Endothelial cell of umbilical vein (primary cell): ENCODE measurements at regions not wholly inside any gene's neighbourhood (a gene's known extent, or its start where the extent isn't known, plus 50 kb on each side); places are given as distances from the start of the nearest gene placed in this dataset.

Experiments
- BruUV-seq: library from RNA; stranded (reverse); fragments of 400-500 nt; replicated peaks from 2 replicates; lab custom pipeline; 2021; lab: Mats Ljungman, UMichigan
- CTCF ChIA-PET: fragments of 300-600, 350-600 bp; sonication (Branson Sonifier 250); formaldehyde crosslinking; loops from one replicate; lab custom pipeline; 2021; ENCODE audit warnings: antibody characterized with exemption, inconsistent platforms; lab: Charles Lee
- POLR2A ChIA-PET: fragments of 300-600, 350-600 bp; sonication (Branson Sonifier 250); formaldehyde crosslinking; loops from one replicate; lab custom pipeline; 2021; ENCODE audit warnings: antibody characterized with exemption, inconsistent platforms; lab: Charles Lee
- DNase-seq: peaks from one replicate; pipeline ENCODE4 v3.0.0-alpha.2; 2011; ENCODE audit warnings: low read depth, low spot score
- FAIRE-seq: peaks from 2 replicates; lab custom pipeline; 2011; peaks lifted over from hg19 to GRCh38; lab: Jason Lieb, UNC
- H2AFZ ChIP-seq: 2 replicates; pipeline ENCODE4 v1.6.0; 2012; ENCODE audit warnings: low read depth, low read length, control low read depth, inconsistent platforms
- H3K27ac ChIP-seq: 2 replicates; pipeline ENCODE4 v1.5.1; 2011; ENCODE audit warnings: low read depth, mild to moderate bottlenecking, control low read depth, low read length, moderate library complexity; ENCODE audit not compliant: insufficient read depth
- H3K27me3 ChIP-seq, 2 experiments: 2 replicates each; pipeline versions ENCODE4 v1.6.0 to v1.6.1; 2011; ENCODE audit warnings: low read length in 2 of 2, mixed read lengths in 1 of 2; ENCODE audit not compliant: control insufficient read depth in 2 of 2, insufficient read depth in 2 of 2
- H3K36me3 ChIP-seq, 2 experiments: 2 replicates in 1 of 2; 3 replicates in 1 of 2; pipeline ENCODE4 v1.5.1; 2011; ENCODE audit warnings: low read length in 2 of 2, mild to moderate bottlenecking in 1 of 2, moderate library complexity in 1 of 2; ENCODE audit not compliant: control insufficient read depth in 2 of 2, insufficient read depth in 2 of 2; ENCODE audit errors: extremely low read depth in 1 of 2
- H3K4me1 ChIP-seq: 3 replicates; pipeline ENCODE4 v1.5.1; 2011; ENCODE audit warnings: mild to moderate bottlenecking, low read length; ENCODE audit not compliant: control insufficient read depth, insufficient read depth; ENCODE audit errors: extremely low read depth
- H3K4me2 ChIP-seq: 2 replicates; pipeline ENCODE4 v1.6.1; 2011; ENCODE audit warnings: low read length, control low read depth, mixed read lengths; ENCODE audit not compliant: insufficient read depth
- H3K4me3 ChIP-seq, 3 experiments: fragments of 200-600 bp in 1 of 3; sonication (generic), shearing (Covaris generic) in 1 of 3; replicated peaks in 1 of 3; 2 replicates each; pipeline ENCODE4 v1.5.1; 2011 to 2016; ENCODE audit warnings: control low read depth in 3 of 3, low read length in 3 of 3, mild to moderate bottlenecking in 2 of 3, inconsistent platforms in 1 of 3, low read depth in 1 of 3, moderate library complexity in 1 of 3; ENCODE audit not compliant: insufficient read depth in 1 of 3
- H3K79me2 ChIP-seq: 2 replicates; pipeline ENCODE4 v1.6.0; 2012; ENCODE audit warnings: low read length, inconsistent platforms; ENCODE audit not compliant: control insufficient read depth, insufficient read depth
- H3K9ac ChIP-seq: replicated peaks from 2 replicates; pipeline ENCODE3; 2011; ENCODE audit warnings: low read length, control low read depth; ENCODE audit not compliant: insufficient read depth; ENCODE audit errors: extremely low read depth
- H3K9me1 ChIP-seq: replicated peaks from 3 replicates; pipeline ENCODE4 v1.6.0; 2011; ENCODE audit warnings: mild to moderate bottlenecking, low read length; ENCODE audit not compliant: control insufficient read depth, insufficient read depth; ENCODE audit errors: extremely low read depth
- H3K9me3 ChIP-seq: replicated peaks from 2 replicates; pipeline ENCODE4 v1.5.1; 2012; ENCODE audit warnings: low read length, inconsistent platforms; ENCODE audit not compliant: control insufficient read depth, insufficient read depth
- H4K20me1 ChIP-seq: replicated peaks from 2 replicates; pipeline ENCODE3; 2011; ENCODE audit warnings: mild to moderate bottlenecking, low read length; ENCODE audit not compliant: control insufficient read depth, insufficient read depth; ENCODE audit errors: extremely low read depth
- CTCF ChIP-seq, 2 donors: IDR thresholded peaks; 1 replicate in 1 of 2; 2 replicates in 1 of 2; pipeline ENCODE4 v1.5.1; 2011; ENCODE audit warnings: low read length in 2 of 2, mild to moderate bottlenecking in 2 of 2, moderate library complexity in 2 of 2, control low read depth in 1 of 2, inconsistent platforms in 1 of 2, low read depth in 1 of 2; ENCODE audit not compliant: insufficient read depth in 1 of 2; ENCODE audit errors: extremely low read depth in 1 of 2
- EZH2 ChIP-seq: IDR thresholded peaks from 2 replicates; pipeline ENCODE4 v1.6.1; 2012; ENCODE audit warnings: borderline replicate concordance, low read depth, mild to moderate bottlenecking, moderate library complexity, low read length, inconsistent platforms; ENCODE audit not compliant: severe bottlenecking
- FOS ChIP-seq: IDR thresholded peaks from 2 replicates; pipeline ENCODE4 v1.6.1; 2011; ENCODE audit warnings: mild to moderate bottlenecking, low read length, moderate library complexity, borderline replicate concordance; ENCODE audit not compliant: insufficient read depth
- GATA2 ChIP-seq: IDR thresholded peaks from 2 replicates; pipeline ENCODE4 v1.7.0; 2011; ENCODE audit warnings: low read depth, mild to moderate bottlenecking, moderate library complexity, mixed read lengths, low read length; ENCODE audit not compliant: insufficient read length, insufficient read depth
- JUN ChIP-seq: IDR thresholded peaks from 2 replicates; pipeline ENCODE4 v1.6.1; 2011; ENCODE audit warnings: borderline replicate concordance, low read depth; ENCODE audit not compliant: insufficient read length, insufficient read depth
- MAX ChIP-seq: IDR thresholded peaks from 2 replicates; pipeline ENCODE4 v1.6.1; 2011; ENCODE audit not compliant: insufficient read depth, insufficient read length
- MYC ChIP-seq: IDR thresholded peaks from one replicate; pipeline ENCODE4 v1.6.1; 2011; ENCODE audit warnings: mild to moderate bottlenecking, low read depth, low read length
- POLR2A ChIP-seq: IDR thresholded peaks from 2 replicates; pipeline ENCODE4 v1.6.1; 2012; ENCODE audit warnings: low read depth, mild to moderate bottlenecking, control low read depth, low read length
- POLR2AphosphoS5 ChIP-seq: IDR thresholded peaks from 2 replicates; pipeline ENCODE4 v1.6.1; 2012; ENCODE audit warnings: low read depth, mild to moderate bottlenecking, control low read depth, low read length, moderate library complexity; ENCODE audit not compliant: insufficient read depth
- dilution Hi-C: fragments of 300-500 bp; cut with MboI; formaldehyde crosslinking; loops from one replicate; pipeline ENCODE4 v1.15.0; 2019; ENCODE audit warnings: low sequenced_read_pairs; ENCODE audit not compliant: extremely low pct_ligation_motif_present
- intact Hi-C: fragments of 100-400 bp; cut with micrococcal nuclease; formaldehyde crosslinking; loops from one replicate; pipeline ENCODE4 v1.10.0; 2022

GRCh38 chr1:47683401-47683800 lies 245.6 kb downstream of the FOXD2 start:
- ChIA-PET POLR2A (no interaction called here), CTCF (interaction anchor here (1.5 kb wide), 1 partner anchor 43 kb away, joined by 5 read pairs; no protein-coding TSS in a partner anchor)
- no peak overlapping the region for H3K4me2 ChIP-seq
- H3K27me3 ChIP-seq: peaks cover 2 to 6% of the 10 kb centered on the region in 2 experiments
- intact Hi-C loops: no loop called here
- H3K9me1 ChIP-seq: no peaks in the 10 kb centered on the region
- TF ChIP-seq POLR2A (no peak), MAX (no peak), GATA2 (no peak), CTCF (IDR thresholded peaks at IDR 0.05; ENCODE audit: extremely low read depth in 1 of 2, insufficient read depth in 1 of 2, low read depth in 1 of 2, low read length in 2 of 2) (no peak), EZH2 (no peak), JUN (no peak), FOS (no peak), MYC (no peak), POLR2AphosphoS5 (no peak)
- H2AFZ ChIP-seq: no peak overlapping the region
- no TSS peak for BruUV-seq
- no peak overlapping the region for H3K9ac ChIP-seq
- no peak overlapping the region for H3K27ac ChIP-seq
- DNase-seq (no peak), FAIRE-seq (no peak)
- no peaks in the 10 kb centered on the region for H3K79me2 ChIP-seq
- no peaks in the 10 kb centered on the region for H3K4me1 ChIP-seq
- H4K20me1 ChIP-seq: no peaks in the 10 kb centered on the region
- no peaks in the 10 kb centered on the region for H3K36me3 ChIP-seq
- H3K4me3 ChIP-seq: no peak overlapping the region
- dilution Hi-C loops: loop anchor here (25.0 kb wide), 1 partner anchor 221 kb away; no protein-coding TSS in a partner anchor
- H3K9me3 ChIP-seq: no peaks in the 10 kb centered on the region
